SK-N-SH (cell line): ENCODE measurements at regions not wholly inside any gene's neighbourhood (a gene's known extent, or its start where the extent isn't known, plus 50 kb on each side); places are given as distances from the start of the nearest gene placed in this dataset.

Experiments used
- CHD2 ChIP-seq: fragments of 150-350 bp; IDR thresholded peaks from 2 replicates; pipeline ENCODE4 v1.6.1; 2018; ENCODE audit warnings: low read length; ENCODE audit not compliant: partially characterized antibody
- CTCF ChIP-seq: fragments of 200-600 bp; sonication (generic); IDR thresholded peaks from 2 replicates; pipeline ENCODE4 v1.6.1; 2017; ENCODE audit warnings: antibody characterized with exemption, mild to moderate bottlenecking, moderate library complexity
- EZH2phosphoT487 ChIP-seq: fragments of 200-600 bp; sonication (generic); IDR thresholded peaks from 2 replicates; pipeline ENCODE4 v1.6.1; 2017; ENCODE audit warnings: low read depth, mixed run types, mild to moderate bottlenecking, antibody characterized with exemption, moderate library complexity, borderline replicate concordance
- GATA2 ChIP-seq: sonication (generic); formaldehyde crosslinking; IDR thresholded peaks from 2 replicates; pipeline ENCODE4 v1.5.0; 2020; ENCODE audit warnings: mild to moderate bottlenecking, missing genetic modification reagents
- NRF1 ChIP-seq: IDR thresholded peaks from 2 replicates; pipeline ENCODE4 v1.6.1; 2012; ENCODE audit warnings: low read depth, mild to moderate bottlenecking, low read length
- POLR2AphosphoS5 ChIP-seq: IDR thresholded peaks from 2 replicates; pipeline ENCODE4 v1.6.1; 2012; ENCODE audit warnings: low read depth, low read length
- RAD21 ChIP-seq: IDR thresholded peaks from 2 replicates; pipeline ENCODE4 v1.6.1; 2012; ENCODE audit warnings: mild to moderate bottlenecking, low read length
- TEAD4 ChIP-seq: IDR thresholded peaks from 2 replicates; pipeline ENCODE4 v1.4.0; 2012; ENCODE audit warnings: mild to moderate bottlenecking, borderline replicate concordance; ENCODE audit not compliant: insufficient read depth
- TF ChIP-seq, protein P1 (sequence below): fragments of 150-350 bp; IDR thresholded peaks from 2 replicates; pipeline ENCODE4 v1.6.1; 2017; ENCODE audit warnings: antibody characterized with exemption, low read length, low read depth, borderline replicate concordance

GRCh38 chr9:19577411-19577810 lies 168.6 kb downstream of the ACER2 start:
- no peak for TF ChIP-seq CTCF
- no peak for TF ChIP-seq GATA2 (CRISPR knock-in tag)
- no peak for TF ChIP-seq NRF1
- TF ChIP-seq EZH2phosphoT487, result no peak
- TF ChIP-seq TEAD4, result no peak
- TF ChIP-seq POLR2AphosphoS5, result no peak
- TF ChIP-seq CHD2, result no peak
- TF ChIP-seq, protein P1, sequence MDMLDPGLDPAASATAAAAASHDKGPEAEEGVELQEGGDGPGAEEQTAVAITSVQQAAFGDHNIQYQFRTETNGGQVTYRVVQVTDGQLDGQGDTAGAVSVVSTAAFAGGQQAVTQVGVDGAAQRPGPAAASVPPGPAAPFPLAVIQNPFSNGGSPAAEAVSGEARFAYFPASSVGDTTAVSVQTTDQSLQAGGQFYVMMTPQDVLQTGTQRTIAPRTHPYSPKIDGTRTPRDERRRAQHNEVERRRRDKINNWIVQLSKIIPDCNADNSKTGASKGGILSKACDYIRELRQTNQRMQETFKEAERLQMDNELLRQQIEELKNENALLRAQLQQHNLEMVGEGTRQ, result no peak
- no peak for TF ChIP-seq RAD21
